Mesenchymal stem cell (in vitro differentiated cells and primary cell): ENCODE measurements at regions not wholly inside any gene's neighbourhood (a gene's known extent, or its start where the extent isn't known, plus 50 kb on each side); places are given as distances from the start of the nearest gene placed in this dataset.

Experiments
- DNase-seq: peaks from one replicate; pipeline ENCODE4 v3.0.0-alpha.2; 2013
- H2AFZ ChIP-seq: one replicate; pipeline ENCODE4 v1.6.1; 2013; ENCODE audit warnings: low read depth, mild to moderate bottlenecking, control low read depth, inconsistent platforms, low read length, moderate library complexity
- H2AK5ac ChIP-seq: 2 replicates; pipeline ENCODE4 v1.6.1; 2013; ENCODE audit warnings: low read length, moderate library complexity, mild to moderate bottlenecking, inconsistent platforms; ENCODE audit not compliant: severe bottlenecking
- H2BK120ac ChIP-seq: one replicate; pipeline ENCODE4 v1.6.1; 2013; ENCODE audit warnings: low read depth, mild to moderate bottlenecking, inconsistent platforms, low read length, moderate library complexity
- H2BK12ac ChIP-seq, 2 experiments: one replicate each; pipeline ENCODE4 v1.6.1; 2013; ENCODE audit warnings: inconsistent platforms in 2 of 2, low read length in 2 of 2, mild to moderate bottlenecking in 2 of 2, moderate library complexity in 2 of 2, control low read depth in 1 of 2
- H2BK15ac ChIP-seq: one replicate; pipeline ENCODE4 v1.6.1; 2013; ENCODE audit warnings: mild to moderate bottlenecking, low read depth, inconsistent platforms; ENCODE audit not compliant: poor library complexity, severe bottlenecking
- H2BK5ac ChIP-seq: 2 replicates; pipeline ENCODE4 v1.6.1; 2013; ENCODE audit warnings: low read depth, mild to moderate bottlenecking, low read length, control low read depth, inconsistent platforms; ENCODE audit not compliant: poor library complexity, severe bottlenecking
- H3K14ac ChIP-seq, 2 experiments: one replicate each; pipeline ENCODE4 v1.6.1; 2013; ENCODE audit warnings: inconsistent platforms in 2 of 2, low read length in 2 of 2, control low read depth in 1 of 2, mild to moderate bottlenecking in 1 of 2, moderate library complexity in 1 of 2
- H3K18ac ChIP-seq, 2 experiments: one replicate each; pipeline ENCODE4 v1.6.1; 2013; ENCODE audit warnings: inconsistent platforms in 2 of 2, low read length in 2 of 2, control low read depth in 1 of 2, low read depth in 1 of 2, mild to moderate bottlenecking in 1 of 2
- H3K23ac ChIP-seq, 2 experiments: one replicate each; pipeline ENCODE4 v1.6.1; 2013; ENCODE audit warnings: inconsistent platforms in 2 of 2, low read length in 2 of 2, mild to moderate bottlenecking in 2 of 2, moderate library complexity in 2 of 2, control low read depth in 1 of 2
- H3K27ac ChIP-seq: 2 replicates; pipeline ENCODE4 v1.5.1; 2013; ENCODE audit warnings: mild to moderate bottlenecking, moderate library complexity, low read length, control low read depth, inconsistent platforms; ENCODE audit not compliant: poor library complexity, severe bottlenecking
- H3K27me3 ChIP-seq, 2 experiments: 2 replicates each; pipeline versions ENCODE4 v1.6.1 to v1.7.0; 2013; ENCODE audit warnings: low read length in 2 of 2, mild to moderate bottlenecking in 2 of 2, moderate library complexity in 2 of 2, control low read depth in 1 of 2, inconsistent platforms in 1 of 2; ENCODE audit not compliant: control insufficient read depth in 1 of 2, insufficient read depth in 1 of 2
- H3K36me3 ChIP-seq, 2 experiments: 2 replicates each; pipeline versions ENCODE4 v1.6.1 to v1.7.0; 2013; ENCODE audit warnings: low read length in 2 of 2, control low read depth in 1 of 2, inconsistent platforms in 1 of 2, low read depth in 1 of 2, mild to moderate bottlenecking in 1 of 2; ENCODE audit not compliant: insufficient read depth in 2 of 2, control insufficient read depth in 1 of 2
- H3K4ac ChIP-seq, 2 experiments: one replicate each; pipeline ENCODE4 v1.6.1; 2013; ENCODE audit warnings: inconsistent platforms in 2 of 2, low read length in 2 of 2, mild to moderate bottlenecking in 2 of 2, moderate library complexity in 2 of 2, control low read depth in 1 of 2, low read depth in 1 of 2
- H3K4me1 ChIP-seq: 2 replicates; pipeline ENCODE4 v1.6.1; 2013; ENCODE audit warnings: low read depth, low read length, control low read depth; ENCODE audit not compliant: control insufficient read depth, insufficient read depth
- H3K4me2 ChIP-seq: 2 replicates; pipeline ENCODE4 v1.6.1; 2013; ENCODE audit warnings: low read length, mild to moderate bottlenecking, inconsistent platforms; ENCODE audit not compliant: poor library complexity, severe bottlenecking
- H3K4me3 ChIP-seq, 2 experiments: 2 replicates each; pipeline versions ENCODE4 v1.5.1 to v1.7.0; 2013; ENCODE audit warnings: low read length in 2 of 2, mild to moderate bottlenecking in 2 of 2, control low read depth in 1 of 2, low read depth in 1 of 2; ENCODE audit not compliant: insufficient read depth in 1 of 2
- H3K79me1 ChIP-seq: replicated peaks from 2 replicates; pipeline ENCODE4 v1.6.1; 2013; ENCODE audit warnings: mild to moderate bottlenecking, control low read depth, low read length, inconsistent platforms; ENCODE audit not compliant: poor library complexity, severe bottlenecking
- H3K9ac ChIP-seq: 2 replicates; pipeline ENCODE4 v1.7.0; 2013; ENCODE audit warnings: mild to moderate bottlenecking, low read length, moderate library complexity
- H3K9me3 ChIP-seq: 2 replicates; pipeline ENCODE4 v1.7.0; 2013; ENCODE audit warnings: mild to moderate bottlenecking, low read length; ENCODE audit not compliant: control insufficient read depth
- H4K8ac ChIP-seq: one replicate; pipeline ENCODE4 v1.6.1; 2013; ENCODE audit warnings: inconsistent platforms, mild to moderate bottlenecking, low read length, moderate library complexity
- H4K91ac ChIP-seq: one replicate; pipeline ENCODE4 v1.6.1; 2013; ENCODE audit warnings: mild to moderate bottlenecking, low read length, inconsistent platforms
- WGBS: methylation state at CpG from one replicate; pipeline ENCODE4 v1.1.7; 2013; ENCODE audit warnings: mixed read lengths; 5-methylcytosine and 5-hydroxymethylcytosine counted together

- Histone ChIP-seq H3K4me3 (no peak overlapping the region), H3K27ac (no peak overlapping the region), H2BK12ac (peak overlapping the region; percentile 63 to 72), H3K23ac (no peak overlapping the region), H3K4me2 (no peak overlapping the region), H2AK5ac (no peak overlapping the region), H2AFZ (no peak overlapping the region), H3K9ac (peak overlapping the region; percentile 41), H3K36me3 (no peaks in the 10 kb centered on the region), H4K91ac (peak overlapping the region; percentile 45), H3K27me3 (peaks cover 0 to 19% of the 10 kb centered on the region in 2 experiments), H3K4me1 (peaks cover 6% of the 10 kb centered on the region), H2BK5ac (no peak overlapping the region), H3K4ac (peak overlapping the region in 1 of 2 experiments; percentile 50), H3K18ac (peak overlapping the region; percentile 67), H4K8ac (peak overlapping the region; percentile 77), H2BK15ac (peak overlapping the region; percentile 60), H3K14ac (peak overlapping the region in 1 of 2 experiments; percentile 80), H2BK120ac (peak overlapping the region; percentile 23), H3K79me1 (no peaks in the 10 kb centered on the region), H3K9me3 (no peaks in the 10 kb centered on the region)
- no peak for DNase-seq
- 81% methylated on average over 18 of the region's 18 CpGs for WGBS
Observed at GRCh38 chr5:160175438-160176218, 53.7 kb upstream of the FABP6 start.

- Histone ChIP-seq H3K4me2 (no peak overlapping the region), H2BK12ac (peak overlapping the region; percentile 28 to 45), H3K27me3 (peaks cover 0 to 19% of the 10 kb centered on the region in 2 experiments), H3K4me1 (peaks cover 6% of the 10 kb centered on the region), H3K79me1 (no peaks in the 10 kb centered on the region), H3K27ac (no peak overlapping the region), H3K36me3 (no peaks in the 10 kb centered on the region), H3K9me3 (no peaks in the 10 kb centered on the region), H3K18ac (peak overlapping the region in 1 of 2 experiments; percentile 67), H4K8ac (no peak overlapping the region), H2BK15ac (no peak overlapping the region), H3K4me3 (no peak overlapping the region), H3K14ac (no peak overlapping the region), H3K4ac (peak overlapping the region in 1 of 2 experiments; percentile 50), H2BK5ac (no peak overlapping the region), H2AFZ (no peak overlapping the region), H2BK120ac (no peak overlapping the region), H3K9ac (peak overlapping the region; percentile 41), H4K91ac (peak overlapping the region; percentile 45), H2AK5ac (no peak overlapping the region), H3K23ac (no peak overlapping the region)
- DNase-seq, result no peak
- 90% methylated on average over 3 of the region's 4 CpGs for WGBS
Observed at GRCh38 chr5:160174780-160175437, 54.4 kb upstream of the FABP6 start.

- Histone ChIP-seq H2AFZ (no peak overlapping the region), H2BK12ac (no peak overlapping the region), H2BK15ac (no peak overlapping the region), H3K14ac (no peak overlapping the region), H3K4me1 (peaks cover 6% of the 10 kb centered on the region), H3K9me3 (no peaks in the 10 kb centered on the region), H3K27me3 (peaks cover 0 to 19% of the 10 kb centered on the region in 2 experiments), H3K18ac (no peak overlapping the region), H2BK5ac (no peak overlapping the region), H3K36me3 (no peaks in the 10 kb centered on the region), H2BK120ac (no peak overlapping the region), H3K23ac (no peak overlapping the region), H4K8ac (no peak overlapping the region), H3K4ac (no peak overlapping the region), H2AK5ac (no peak overlapping the region), H3K27ac (no peak overlapping the region), H3K4me3 (no peak overlapping the region), H4K91ac (no peak overlapping the region), H3K9ac (no peak overlapping the region), H3K4me2 (no peak overlapping the region), H3K79me1 (no peaks in the 10 kb centered on the region)
- WGBS, result 97% methylated on average over 5 of the region's 5 CpGs
- DNase-seq, result no peak
Observed at GRCh38 chr5:160174290-160174689, 55.0 kb upstream of the FABP6 start.

- H2AFZ ChIP-seq, result no peak overlapping the region
- peak; percentile 17 for DNase-seq
- H2AK5ac ChIP-seq, result no peak overlapping the region
- H3K27ac ChIP-seq, result no peak overlapping the region
- peaks cover 6% of the 10 kb centered on the region for H3K4me1 ChIP-seq
- H4K8ac ChIP-seq, result no peak overlapping the region
- H3K4ac ChIP-seq, result no peak overlapping the region
- H4K91ac ChIP-seq, result no peak overlapping the region
- no peak overlapping the region for H2BK5ac ChIP-seq
- H3K9ac ChIP-seq, result no peak overlapping the region
- no peaks in the 10 kb centered on the region for H3K9me3 ChIP-seq
- H2BK120ac ChIP-seq, result no peak overlapping the region
- H3K27me3 ChIP-seq, result peaks cover 0 to 9% of the 10 kb centered on the region in 2 experiments
- no peak overlapping the region for H3K4me3 ChIP-seq
- no peak overlapping the region for H3K18ac ChIP-seq
- H3K14ac ChIP-seq, result no peak overlapping the region
- 91% methylated on average over 2 of the region's 2 CpGs for WGBS
- peak overlapping the region in 1 of 2 experiments; percentile 68 for H2BK12ac ChIP-seq
- no peak overlapping the region for H3K4me2 ChIP-seq
- no peak overlapping the region for H2BK15ac ChIP-seq
- H3K23ac ChIP-seq, result no peak overlapping the region
- no peaks in the 10 kb centered on the region for H3K36me3 ChIP-seq
- H3K79me1 ChIP-seq, result no peaks in the 10 kb centered on the region
Observed at GRCh38 chr5:160171666-160172065, 52.4 kb upstream of the PWWP2A start.
